H9 (cell line): ENCODE measurements at regions not wholly inside any gene's neighbourhood (a gene's known extent, or its start where the extent isn't known, plus 50 kb on each side); places are given as distances from the start of the nearest gene placed in this dataset.

Experiments
- DNase-seq: peaks from one replicate; pipeline ENCODE4 v3.0.0-alpha.2; 2017
- H2AFZ ChIP-seq: one replicate; pipeline ENCODE4 v1.6.1; 2013; ENCODE audit warnings: mild to moderate bottlenecking, low read length, control low read depth, moderate library complexity
- H2AK5ac ChIP-seq: 2 replicates; pipeline ENCODE4 v1.6.1; 2013; ENCODE audit warnings: low read length, control low read depth, mixed read lengths; ENCODE audit not compliant: insufficient read length
- H2BK120ac ChIP-seq: one replicate; pipeline ENCODE4 v1.6.1; 2013; ENCODE audit warnings: low read depth, mild to moderate bottlenecking, low read length, control low read depth, inconsistent platforms; ENCODE audit not compliant: poor library complexity, severe bottlenecking
- H2BK12ac ChIP-seq: 2 replicates; pipeline ENCODE4 v1.6.1; 2013; ENCODE audit warnings: low read length, control low read depth, mixed read lengths, low read depth; ENCODE audit not compliant: insufficient read length
- H2BK15ac ChIP-seq: 2 replicates; pipeline ENCODE4 v1.6.1; 2013; ENCODE audit warnings: low read depth, low read length, control low read depth
- H2BK20ac ChIP-seq: one replicate; pipeline ENCODE4 v1.6.1; 2013; ENCODE audit warnings: low read depth, mild to moderate bottlenecking, low read length, control low read depth, inconsistent platforms; ENCODE audit not compliant: poor library complexity, severe bottlenecking
- H2BK5ac ChIP-seq: 2 replicates; pipeline ENCODE4 v1.6.1; 2013; ENCODE audit warnings: low read length, control low read depth, mixed read lengths; ENCODE audit not compliant: insufficient read length
- H3K14ac ChIP-seq: 2 replicates; pipeline ENCODE4 v1.6.1; 2013; ENCODE audit warnings: low read length, control low read depth; ENCODE audit not compliant: insufficient read depth
- H3K18ac ChIP-seq: 2 replicates; pipeline ENCODE4 v1.6.1; 2013; ENCODE audit warnings: low read depth, mild to moderate bottlenecking, mixed read lengths, low read length, control low read depth; ENCODE audit not compliant: insufficient read length
- H3K23ac ChIP-seq: 2 replicates; pipeline ENCODE4 v1.6.1; 2013; ENCODE audit warnings: low read length, control low read depth, mixed read lengths, low read depth; ENCODE audit not compliant: insufficient read length
- H3K23me2 ChIP-seq: 2 replicates; pipeline ENCODE4 v1.6.1; 2013; ENCODE audit warnings: low read depth, mild to moderate bottlenecking, mixed read lengths, low read length, control low read depth; ENCODE audit not compliant: insufficient read length, poor library complexity, severe bottlenecking
- H3K27ac ChIP-seq: 2 replicates; pipeline ENCODE4 v1.5.1; 2013; ENCODE audit warnings: low read length, control low read depth, mixed read lengths, low read depth; ENCODE audit not compliant: insufficient read length
- H3K27me3 ChIP-seq: 2 replicates; pipeline ENCODE4 v1.6.1; 2013; ENCODE audit warnings: low read length, control low read depth, inconsistent platforms; ENCODE audit not compliant: insufficient read depth
- H3K4ac ChIP-seq: 2 replicates; pipeline ENCODE4 v1.6.1; 2013; ENCODE audit warnings: low read depth, mild to moderate bottlenecking, control low read depth, inconsistent platforms, low read length, moderate library complexity
- H3K4me1 ChIP-seq: 2 replicates; pipeline ENCODE4 v1.6.1; 2013; ENCODE audit warnings: low read length, control low read depth, inconsistent platforms; ENCODE audit not compliant: insufficient read depth
- H3K4me2 ChIP-seq: 2 replicates; pipeline ENCODE4 v1.6.1; 2013; ENCODE audit warnings: low read length, control low read depth, mixed read lengths; ENCODE audit not compliant: insufficient read length, insufficient read depth
- H3K56ac ChIP-seq: 2 replicates; pipeline ENCODE4 v1.6.1; 2013; ENCODE audit warnings: low read depth, mild to moderate bottlenecking, mixed read lengths, low read length, control low read depth; ENCODE audit not compliant: insufficient read length
- H3K79me1 ChIP-seq: 2 replicates; pipeline ENCODE4 v1.6.1; 2013; ENCODE audit warnings: low read depth, mild to moderate bottlenecking, moderate library complexity, low read length, control low read depth, inconsistent platforms; ENCODE audit not compliant: insufficient read depth, poor library complexity, severe bottlenecking
- H3K79me2 ChIP-seq: 2 replicates; pipeline ENCODE4 v1.6.1; 2013; ENCODE audit warnings: low read length, control low read depth, inconsistent platforms; ENCODE audit not compliant: insufficient read depth
- H3K9ac ChIP-seq: 2 replicates; pipeline ENCODE4 v1.6.1; 2013; ENCODE audit warnings: low read length, control low read depth, mixed read lengths; ENCODE audit not compliant: insufficient read length; ENCODE audit errors: extremely low read depth
- H3K9me3 ChIP-seq: one replicate; pipeline ENCODE4 v1.6.1; 2013; ENCODE audit warnings: low read depth, low read length, inconsistent platforms; ENCODE audit not compliant: control insufficient read depth
- H3T11ph ChIP-seq: one replicate; pipeline ENCODE4 v1.6.1; 2013; ENCODE audit warnings: mild to moderate bottlenecking, low read length, control low read depth, inconsistent platforms
- H4K20me1 ChIP-seq: one replicate; pipeline ENCODE4 v1.6.1; 2013; ENCODE audit not compliant: control insufficient read depth, insufficient read length, insufficient read depth
- H4K5ac ChIP-seq: 2 replicates; pipeline ENCODE4 v1.6.1; 2013; ENCODE audit warnings: low read depth, mild to moderate bottlenecking, mixed read lengths, low read length, control low read depth; ENCODE audit not compliant: insufficient read length
- H4K8ac ChIP-seq: replicated peaks from 2 replicates; pipeline ENCODE4 v1.6.1; 2013; ENCODE audit warnings: low read length, control low read depth, mixed read lengths, low read depth; ENCODE audit not compliant: insufficient read length
- H4K91ac ChIP-seq: 2 replicates; pipeline ENCODE4 v1.6.1; 2013; ENCODE audit warnings: low read depth, mild to moderate bottlenecking, moderate library complexity, mixed read lengths, low read length, control low read depth; ENCODE audit not compliant: insufficient read length
- H3K27ac Mint-ChIP-seq, 3 experiments: 2 replicates in 2 of 3; 3 replicates in 1 of 3; pipeline ENCODE4 v1.8.0; 2020 to 2021; ENCODE audit warnings: mixed read lengths in 3 of 3, mild to moderate bottlenecking in 1 of 3, moderate library complexity in 1 of 3
- H3K27me3 Mint-ChIP-seq: 2 replicates; pipeline ENCODE4 v1.8.0; 2021; ENCODE audit warnings: low read depth, mild to moderate bottlenecking, moderate library complexity, mixed read lengths
- H3K36me3 Mint-ChIP-seq, 3 experiments: 2 replicates in 2 of 3; 3 replicates in 1 of 3; pipeline ENCODE4 v1.8.0; 2020 to 2021; ENCODE audit warnings: low read depth in 3 of 3, mixed read lengths in 3 of 3; ENCODE audit not compliant: insufficient read depth in 1 of 3
- H3K4me1 Mint-ChIP-seq, 2 experiments: 2 replicates each; pipeline ENCODE4 v1.8.0; 2020; ENCODE audit warnings: mixed read lengths in 2 of 2
- H3K4me3 Mint-ChIP-seq, 2 experiments: 2 replicates in 1 of 2; 3 replicates in 1 of 2; pipeline ENCODE4 v1.8.0; 2020 to 2021; ENCODE audit warnings: mild to moderate bottlenecking in 2 of 2, mixed read lengths in 2 of 2, moderate library complexity in 1 of 2
- H3K9me3 Mint-ChIP-seq, 2 experiments: 2 replicates in 1 of 2; 3 replicates in 1 of 2; pipeline ENCODE4 v1.8.0; 2020; ENCODE audit warnings: mild to moderate bottlenecking in 2 of 2, mixed read lengths in 2 of 2, moderate library complexity in 1 of 2
- TF ChIP-seq, protein P1 (sequence below): fragments of 200-600 bp; sonication (generic); conservative IDR thresholded peaks from 3 replicates; pipeline ENCODE4 v1.8.0; 2021; ENCODE audit warnings: antibody characterized with exemption, mild to moderate bottlenecking

DNA sequence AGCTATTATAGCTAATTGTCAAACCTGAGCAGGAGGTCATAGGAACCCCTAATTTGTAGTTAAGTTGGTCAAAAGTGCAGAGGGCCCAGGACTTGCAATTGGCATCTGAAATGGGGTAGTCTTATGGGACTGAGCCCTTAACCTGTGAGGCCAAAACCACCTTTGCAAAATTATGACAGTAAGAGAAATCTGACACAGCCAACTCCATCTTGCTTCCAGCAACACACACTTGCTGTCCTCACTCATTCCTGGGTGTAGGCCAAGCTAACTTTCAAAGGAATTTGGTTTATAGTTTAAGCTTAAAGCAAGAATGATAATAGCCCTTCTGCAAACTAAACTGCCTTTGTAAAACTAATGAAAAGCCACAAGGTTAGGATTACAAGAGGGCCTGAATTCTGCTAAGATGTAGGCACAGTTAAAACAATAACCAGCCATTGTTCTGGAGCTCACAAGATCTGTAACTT, 57.6 kb upstream of the FRMD4B start:
- Histone ChIP-seq H3K79me2 (no peaks in the 10 kb centered on the region), H3K18ac (no peak overlapping the region), H3K23me2 (no peaks in the 10 kb centered on the region), H3K14ac (no peak overlapping the region), H2BK20ac (no peak overlapping the region), H2BK15ac (no peak overlapping the region), H3K27ac (no peak overlapping the region), H4K5ac (no peak overlapping the region), H4K91ac (no peak overlapping the region), H3K27me3 (no peaks in the 10 kb centered on the region), H3K4ac (no peak overlapping the region), H3K4me1 (no peaks in the 10 kb centered on the region; the same call in 1 of the 2 replicates), H2AFZ (no peak overlapping the region), H2BK120ac (no peak overlapping the region), H2BK12ac (no peak overlapping the region), H3K23ac (no peak overlapping the region), H3K4me2 (no peak overlapping the region), H2BK5ac (no peak overlapping the region), H3K79me1 (no peaks in the 10 kb centered on the region), H4K20me1 (no peaks in the 10 kb centered on the region), H2AK5ac (no peak overlapping the region), H3K56ac (no peak overlapping the region), H3T11ph (no peak overlapping the region), H4K8ac (no peak overlapping the region), H3K9ac (no peak overlapping the region), H3K9me3 (peaks cover 4% of the 10 kb centered on the region)
- peaks cover 0 to 13% (median 0%) of the 10 kb centered on the region in 3 experiments; a peak in 3 of 7 replicates for H3K36me3 Mint-ChIP-seq
- TF ChIP-seq, protein P1, sequence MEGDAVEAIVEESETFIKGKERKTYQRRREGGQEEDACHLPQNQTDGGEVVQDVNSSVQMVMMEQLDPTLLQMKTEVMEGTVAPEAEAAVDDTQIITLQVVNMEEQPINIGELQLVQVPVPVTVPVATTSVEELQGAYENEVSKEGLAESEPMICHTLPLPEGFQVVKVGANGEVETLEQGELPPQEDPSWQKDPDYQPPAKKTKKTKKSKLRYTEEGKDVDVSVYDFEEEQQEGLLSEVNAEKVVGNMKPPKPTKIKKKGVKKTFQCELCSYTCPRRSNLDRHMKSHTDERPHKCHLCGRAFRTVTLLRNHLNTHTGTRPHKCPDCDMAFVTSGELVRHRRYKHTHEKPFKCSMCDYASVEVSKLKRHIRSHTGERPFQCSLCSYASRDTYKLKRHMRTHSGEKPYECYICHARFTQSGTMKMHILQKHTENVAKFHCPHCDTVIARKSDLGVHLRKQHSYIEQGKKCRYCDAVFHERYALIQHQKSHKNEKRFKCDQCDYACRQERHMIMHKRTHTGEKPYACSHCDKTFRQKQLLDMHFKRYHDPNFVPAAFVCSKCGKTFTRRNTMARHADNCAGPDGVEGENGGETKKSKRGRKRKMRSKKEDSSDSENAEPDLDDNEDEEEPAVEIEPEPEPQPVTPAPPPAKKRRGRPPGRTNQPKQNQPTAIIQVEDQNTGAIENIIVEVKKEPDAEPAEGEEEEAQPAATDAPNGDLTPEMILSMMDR, result no peak
- peaks cover 13 to 26% of the 10 kb centered on the region in 2 experiments for H3K4me1 Mint-ChIP-seq
- H3K4me3 Mint-ChIP-seq, result no peak overlapping the region
- no peak for DNase-seq
- H3K9me3 Mint-ChIP-seq, result peaks cover 5 to 8% of the 10 kb centered on the region in 2 experiments; a peak in 4 of 5 replicates
- no peaks in the 10 kb centered on the region for H3K27me3 Mint-ChIP-seq
- H3K27ac Mint-ChIP-seq, result no peak overlapping the region
